ENCODE measurements at regions not wholly inside any gene's neighbourhood (a gene's known extent, or its start where the extent isn't known, plus 50 kb on each side); places are given as distances from the start of the nearest gene placed in this dataset.

DNA sequence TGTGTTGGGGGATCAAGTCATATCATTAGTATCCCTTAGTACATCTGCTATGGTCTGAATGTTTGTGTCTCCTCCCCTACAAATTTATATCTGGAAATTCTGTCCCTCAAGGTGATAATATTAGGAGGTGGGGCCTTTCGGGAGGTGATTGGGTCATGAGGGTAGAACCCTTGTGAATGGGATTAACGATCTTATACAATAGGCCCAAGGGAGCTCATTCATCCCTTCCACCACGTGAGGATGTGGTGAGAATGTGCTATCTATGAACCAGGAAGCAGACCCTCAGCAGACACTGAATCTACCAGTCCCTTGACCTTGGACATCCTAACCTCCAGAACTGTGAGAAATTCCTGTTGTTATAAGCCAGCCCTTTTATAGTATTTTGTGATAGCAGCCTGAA is 110.7 kb downstream of the PTCSC3 start:
- TF ChIP-seq, protein P1, sequence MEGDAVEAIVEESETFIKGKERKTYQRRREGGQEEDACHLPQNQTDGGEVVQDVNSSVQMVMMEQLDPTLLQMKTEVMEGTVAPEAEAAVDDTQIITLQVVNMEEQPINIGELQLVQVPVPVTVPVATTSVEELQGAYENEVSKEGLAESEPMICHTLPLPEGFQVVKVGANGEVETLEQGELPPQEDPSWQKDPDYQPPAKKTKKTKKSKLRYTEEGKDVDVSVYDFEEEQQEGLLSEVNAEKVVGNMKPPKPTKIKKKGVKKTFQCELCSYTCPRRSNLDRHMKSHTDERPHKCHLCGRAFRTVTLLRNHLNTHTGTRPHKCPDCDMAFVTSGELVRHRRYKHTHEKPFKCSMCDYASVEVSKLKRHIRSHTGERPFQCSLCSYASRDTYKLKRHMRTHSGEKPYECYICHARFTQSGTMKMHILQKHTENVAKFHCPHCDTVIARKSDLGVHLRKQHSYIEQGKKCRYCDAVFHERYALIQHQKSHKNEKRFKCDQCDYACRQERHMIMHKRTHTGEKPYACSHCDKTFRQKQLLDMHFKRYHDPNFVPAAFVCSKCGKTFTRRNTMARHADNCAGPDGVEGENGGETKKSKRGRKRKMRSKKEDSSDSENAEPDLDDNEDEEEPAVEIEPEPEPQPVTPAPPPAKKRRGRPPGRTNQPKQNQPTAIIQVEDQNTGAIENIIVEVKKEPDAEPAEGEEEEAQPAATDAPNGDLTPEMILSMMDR (conservative IDR thresholded peaks at IDR 0.05): no peak
- no peak for TF ChIP-seq EZH2 (IDR thresholded peaks at IDR 0.05; ENCODE audit: low read depth)

Data from PC-9 (cell line).